GM13977 (cell line): ENCODE measurements at regions not wholly inside any gene's neighbourhood (a gene's known extent, or its start where the extent isn't known, plus 50 kb on each side); places are given as distances from the start of the nearest gene placed in this dataset.

Source experiments
- DNase-seq: peaks from one replicate; pipeline ENCODE4 v3.0.0; 2012; ENCODE audit warnings: low spot score
- in situ Hi-C: fragments of 300-500 bp; cut with MboI; formaldehyde crosslinking; loops from one replicate; pipeline ENCODE4 v1.12.0; 2022; ENCODE audit warnings: low sequenced_read_pairs, low pct_unique_long_range_greater_than_20kb, mixed read lengths, inconsistent platforms; ENCODE audit not compliant: unreplicated experiment
- TF ChIP-seq, protein P1 (sequence below): IDR thresholded peaks from 2 replicates; pipeline ENCODE4 v1.5.1; 2012; ENCODE audit warnings: mild to moderate bottlenecking, control low read depth; ENCODE audit not compliant: insufficient read depth; ENCODE audit errors: extremely low read depth, missing control alignments

DNA sequence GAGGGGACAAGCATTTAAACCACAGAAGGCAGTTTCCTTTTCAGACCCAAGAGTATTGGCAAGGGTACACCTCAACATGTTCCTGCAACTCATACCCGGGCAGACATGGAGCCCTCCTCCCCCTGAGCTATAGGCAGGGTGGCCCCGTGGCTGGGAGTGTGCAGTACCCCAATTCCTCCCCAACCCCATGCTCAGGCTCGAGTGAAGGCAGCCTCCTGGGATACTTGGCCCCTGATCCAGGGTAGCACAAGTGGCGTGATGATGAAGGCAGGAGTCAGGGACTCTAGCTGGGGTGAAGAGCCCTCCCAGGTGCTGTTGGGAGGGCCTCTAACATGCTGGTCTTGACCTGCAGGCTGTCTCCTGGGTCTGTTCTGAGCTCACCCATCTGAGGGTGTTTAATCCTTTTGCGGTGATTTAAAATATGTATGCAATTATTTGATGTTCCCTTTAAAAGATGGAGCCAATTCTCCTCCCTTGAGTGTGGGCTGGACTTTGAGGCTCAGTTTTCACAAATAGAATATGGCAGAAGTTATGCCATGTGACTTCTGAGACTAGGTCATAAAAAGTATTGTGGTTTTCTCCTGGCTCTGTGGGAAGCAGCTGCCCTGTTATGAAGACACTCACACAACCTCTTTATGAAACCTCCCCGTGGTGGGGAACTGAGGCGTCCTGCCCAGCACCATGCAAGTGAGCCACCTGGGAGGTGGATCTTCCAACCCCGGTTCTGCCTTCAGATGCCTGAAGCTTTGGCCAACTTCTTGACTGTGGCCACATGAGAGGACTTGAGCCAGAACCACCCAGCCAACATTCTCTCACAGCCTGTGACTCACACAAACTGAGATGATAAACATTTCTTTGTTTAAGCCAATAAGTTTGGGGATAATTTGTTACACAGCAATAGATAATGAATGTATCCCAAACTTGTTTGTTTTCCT, 54.7 kb upstream of the NECTIN1 start:
- in situ Hi-C loops, result no loop called here
- no peak for DNase-seq
- TF ChIP-seq, protein P1, sequence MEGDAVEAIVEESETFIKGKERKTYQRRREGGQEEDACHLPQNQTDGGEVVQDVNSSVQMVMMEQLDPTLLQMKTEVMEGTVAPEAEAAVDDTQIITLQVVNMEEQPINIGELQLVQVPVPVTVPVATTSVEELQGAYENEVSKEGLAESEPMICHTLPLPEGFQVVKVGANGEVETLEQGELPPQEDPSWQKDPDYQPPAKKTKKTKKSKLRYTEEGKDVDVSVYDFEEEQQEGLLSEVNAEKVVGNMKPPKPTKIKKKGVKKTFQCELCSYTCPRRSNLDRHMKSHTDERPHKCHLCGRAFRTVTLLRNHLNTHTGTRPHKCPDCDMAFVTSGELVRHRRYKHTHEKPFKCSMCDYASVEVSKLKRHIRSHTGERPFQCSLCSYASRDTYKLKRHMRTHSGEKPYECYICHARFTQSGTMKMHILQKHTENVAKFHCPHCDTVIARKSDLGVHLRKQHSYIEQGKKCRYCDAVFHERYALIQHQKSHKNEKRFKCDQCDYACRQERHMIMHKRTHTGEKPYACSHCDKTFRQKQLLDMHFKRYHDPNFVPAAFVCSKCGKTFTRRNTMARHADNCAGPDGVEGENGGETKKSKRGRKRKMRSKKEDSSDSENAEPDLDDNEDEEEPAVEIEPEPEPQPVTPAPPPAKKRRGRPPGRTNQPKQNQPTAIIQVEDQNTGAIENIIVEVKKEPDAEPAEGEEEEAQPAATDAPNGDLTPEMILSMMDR, result no peak

DNA sequence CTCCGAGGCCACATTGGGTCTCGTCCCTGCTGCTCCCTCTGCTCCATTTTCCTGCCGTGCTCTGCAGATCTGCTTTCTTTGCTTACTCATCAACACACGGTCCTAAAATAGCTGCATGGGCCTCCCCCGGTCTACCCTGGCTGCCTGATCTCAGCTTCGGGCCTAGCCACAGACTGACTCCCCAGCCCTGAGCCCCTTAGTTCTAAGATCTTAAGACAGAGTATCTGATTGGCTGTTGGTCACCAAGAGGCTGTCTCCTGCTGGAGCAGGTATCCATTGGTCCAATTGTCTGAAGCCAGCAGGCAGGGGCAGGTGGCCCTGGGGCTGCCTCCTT, 53.7 kb upstream of the NECTIN1 start:
- TF ChIP-seq, protein P1, result no peak
- DNase-seq, result peak; percentile 72
- in situ Hi-C loops, result no loop called here

DNA sequence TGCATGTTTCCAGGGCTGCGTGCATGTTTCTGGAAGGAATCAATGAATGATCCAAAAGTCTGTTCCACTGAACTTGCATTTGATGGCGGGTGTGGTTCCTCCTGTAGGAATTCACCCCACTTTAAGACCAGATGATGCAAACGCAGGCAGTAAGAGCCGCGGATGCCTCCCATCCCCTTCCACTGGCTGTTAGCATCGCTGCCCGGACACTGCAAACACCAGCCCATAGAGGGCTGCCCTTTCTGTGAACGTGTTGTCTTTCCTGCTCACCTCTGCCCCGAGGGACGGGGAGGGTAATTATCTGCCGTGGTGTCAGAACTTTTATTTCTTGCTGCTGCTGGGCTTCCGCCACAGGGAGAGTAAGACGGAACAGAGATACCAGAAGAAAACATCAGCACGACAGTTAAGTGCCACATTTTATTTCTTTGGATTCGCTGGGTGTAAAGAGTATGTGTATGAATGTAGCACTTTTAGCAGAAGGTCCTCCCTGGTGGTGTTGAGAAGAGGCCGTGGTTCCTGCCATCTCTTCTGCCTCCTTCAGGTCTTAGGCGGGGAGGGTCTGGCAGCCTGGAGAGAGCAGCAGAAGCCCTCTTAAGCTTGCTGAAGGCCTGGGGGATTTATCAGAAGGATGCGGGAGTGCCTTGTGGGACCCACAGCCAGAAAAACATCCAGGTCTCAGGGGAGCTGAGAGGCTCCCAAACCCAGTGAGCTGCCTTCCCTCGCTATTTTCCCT, 53.2 kb upstream of the NECTIN1 start:
- in situ Hi-C loops, result no loop called here
- TF ChIP-seq, protein P1, result no peak
- DNase-seq, result no peak

- no peak for DNase-seq
- in situ Hi-C loops, result no loop called here
- TF ChIP-seq, protein P1, result no peak
Measured at GRCh38 chr11:119780222-119780953, 51.4 kb upstream of the NECTIN1 start.

DNA sequence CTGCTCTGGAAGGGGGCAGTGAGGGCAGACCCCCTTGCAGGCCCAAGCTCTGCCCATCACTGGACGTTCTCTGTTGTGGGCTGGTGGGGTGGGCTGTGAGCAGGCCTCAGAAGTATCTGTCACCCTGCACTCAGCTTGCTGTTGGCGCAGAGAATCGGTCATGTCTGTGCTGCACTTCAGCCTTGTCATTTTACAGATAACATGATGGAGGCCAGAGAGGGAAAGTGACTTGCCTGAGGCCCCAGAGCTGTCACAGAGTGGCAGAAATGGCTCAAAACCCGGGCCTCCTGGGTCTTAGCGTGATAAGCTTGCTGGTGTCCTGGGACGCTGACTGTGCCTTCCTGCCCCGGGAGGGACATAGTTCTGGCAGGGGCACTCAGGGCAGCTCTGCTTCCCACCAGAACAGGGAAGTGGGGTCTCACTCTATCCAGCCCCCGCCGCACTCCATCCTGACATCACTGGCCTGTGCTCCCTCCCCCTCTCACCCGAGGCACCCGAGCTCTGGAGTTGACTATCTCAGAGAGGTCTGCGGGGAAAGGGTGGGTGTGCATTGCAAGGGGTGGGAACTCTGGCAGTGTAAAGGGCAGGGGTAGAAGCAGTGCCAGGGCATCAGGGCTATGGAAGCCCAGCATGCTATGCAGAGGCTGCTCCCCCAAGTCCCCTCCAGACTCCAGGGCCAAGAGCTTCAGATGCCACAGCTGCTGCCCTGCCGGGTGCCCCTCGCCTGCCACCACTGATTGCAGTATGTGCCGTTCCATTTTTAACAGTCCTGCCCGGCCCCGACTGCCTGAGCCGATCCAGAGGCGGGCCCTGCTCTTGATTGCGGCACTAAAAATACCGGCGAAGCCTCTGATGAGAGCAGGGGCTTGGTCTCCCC, 50.4 kb upstream of the NECTIN1 start:
- TF ChIP-seq, protein P1, result no peak
- in situ Hi-C loops, result no loop called here
- no peak for DNase-seq
